Inflammatory macrophage (primary cell): ENCODE measurements at regions not wholly inside any gene's neighbourhood (a gene's known extent, or its start where the extent isn't known, plus 50 kb on each side); places are given as distances from the start of the nearest gene placed in this dataset.

Experiments used
- DNase-seq, 2 donors: peaks; one replicate each; pipeline ENCODE4 v3.0.0-alpha.2; 2020 to 2022

DNA sequence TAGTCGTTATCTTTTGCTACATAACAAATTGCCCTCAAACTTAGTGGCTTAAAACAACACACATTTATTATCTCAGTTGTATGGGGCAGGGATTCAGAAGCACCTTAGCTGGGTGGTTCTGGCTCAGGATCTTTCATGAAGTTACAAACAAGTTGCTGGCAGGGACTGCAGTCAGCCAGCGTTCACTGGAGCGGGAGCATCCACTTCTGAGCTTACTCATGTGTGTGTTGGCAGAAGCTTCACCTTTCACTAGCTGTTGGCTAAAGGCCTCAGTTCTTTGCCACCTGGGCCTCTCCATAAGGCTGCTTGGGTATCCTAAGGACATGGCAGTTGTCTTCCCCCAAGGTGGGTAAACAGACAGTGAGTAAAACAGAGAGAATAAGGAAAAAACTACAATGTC lies 365.7 kb downstream of the RPS29 start:
- no peak for DNase-seq

DNA sequence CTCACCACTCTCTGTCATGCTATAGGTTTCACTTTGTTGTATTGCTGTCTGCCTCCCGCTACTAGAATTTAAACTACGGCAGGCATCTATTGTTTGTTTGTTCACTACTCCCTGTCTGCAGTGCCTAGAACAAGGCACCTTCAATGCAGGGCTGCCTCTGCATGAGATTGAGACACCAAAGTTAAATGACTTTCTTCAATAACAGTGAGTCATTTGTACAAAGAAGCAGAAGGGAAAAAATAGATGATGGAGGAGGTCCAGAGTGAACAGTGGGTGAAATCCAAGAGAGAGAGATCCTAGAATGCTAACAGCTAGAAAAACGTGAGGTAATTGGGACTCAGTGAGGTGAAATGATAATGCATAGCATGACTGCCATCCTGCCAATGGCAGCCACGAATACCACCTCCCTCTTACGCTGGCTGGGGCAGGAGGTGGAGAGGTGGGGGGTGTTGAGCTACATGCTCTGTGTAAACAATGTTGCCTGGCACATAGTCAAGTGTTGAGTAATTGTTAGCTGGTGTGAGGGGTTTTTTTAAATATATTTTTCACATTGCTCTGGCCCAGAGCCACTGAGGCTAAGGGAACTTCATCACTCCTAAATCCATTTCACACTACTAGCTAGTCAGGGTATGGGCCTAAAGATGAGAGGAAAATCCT lies 367.6 kb downstream of the RPS29 start:
- no peak for DNase-seq

DNA sequence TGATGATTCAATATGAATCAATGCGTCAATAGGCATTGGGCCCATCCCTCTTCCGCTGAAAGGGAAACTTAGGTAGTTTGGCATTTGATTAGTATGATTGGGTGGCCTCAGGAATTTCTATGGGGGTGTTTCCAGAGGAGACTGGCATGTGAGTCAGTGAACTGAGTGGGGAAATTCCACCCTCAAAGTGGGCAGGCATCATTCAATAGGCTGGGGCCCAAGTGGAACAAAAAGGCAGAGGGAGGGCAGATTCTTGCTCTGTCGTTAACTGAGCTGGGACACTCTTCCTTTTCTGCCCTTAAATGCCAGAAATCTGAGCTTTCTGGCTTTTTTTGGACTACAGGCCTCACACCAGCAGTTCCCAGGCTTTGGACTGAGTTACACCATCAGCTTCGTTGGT lies 373.5 kb downstream of the RPS29 start:
- no peak for DNase-seq

DNA sequence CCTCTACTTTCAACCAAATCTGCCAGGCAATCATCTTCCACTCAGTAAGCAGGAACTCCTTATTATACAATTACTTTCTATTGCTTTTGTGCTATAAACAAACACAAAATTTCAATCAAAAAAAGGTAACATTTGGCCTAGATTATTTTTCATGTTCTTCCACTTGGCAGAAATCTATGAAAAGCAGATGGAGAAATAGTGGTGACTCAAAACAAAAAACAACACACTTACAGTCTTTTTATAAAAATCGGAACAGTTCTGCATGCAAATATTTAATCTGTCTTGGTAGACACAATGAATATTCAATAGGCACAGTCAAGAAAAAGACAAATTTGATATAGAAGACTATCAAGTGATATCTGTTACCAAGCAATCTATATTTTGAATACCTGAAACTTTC lies 376.8 kb downstream of the RPS29 start:
- DNase-seq, result no peak

DNA sequence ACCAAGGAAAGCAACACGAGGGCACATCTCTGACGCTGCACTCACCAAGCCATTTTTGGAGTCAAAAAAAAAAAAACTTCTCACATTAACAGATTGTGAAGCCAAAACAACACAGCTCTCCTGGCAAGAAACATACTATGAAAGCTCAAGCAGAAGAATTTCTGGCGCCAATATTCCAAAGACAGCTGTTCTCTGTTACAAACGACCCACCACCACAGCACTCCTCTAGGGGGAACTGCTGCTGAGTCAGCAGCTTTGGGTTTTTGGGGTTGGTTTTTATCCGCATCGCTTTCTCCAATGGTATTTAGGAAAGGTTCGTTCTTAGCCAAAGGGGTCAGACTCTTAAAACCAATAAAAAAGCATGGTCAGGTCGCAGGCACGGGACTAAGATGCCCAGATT lies 379.4 kb downstream of the RPS29 start:
- no peak for DNase-seq

DNA sequence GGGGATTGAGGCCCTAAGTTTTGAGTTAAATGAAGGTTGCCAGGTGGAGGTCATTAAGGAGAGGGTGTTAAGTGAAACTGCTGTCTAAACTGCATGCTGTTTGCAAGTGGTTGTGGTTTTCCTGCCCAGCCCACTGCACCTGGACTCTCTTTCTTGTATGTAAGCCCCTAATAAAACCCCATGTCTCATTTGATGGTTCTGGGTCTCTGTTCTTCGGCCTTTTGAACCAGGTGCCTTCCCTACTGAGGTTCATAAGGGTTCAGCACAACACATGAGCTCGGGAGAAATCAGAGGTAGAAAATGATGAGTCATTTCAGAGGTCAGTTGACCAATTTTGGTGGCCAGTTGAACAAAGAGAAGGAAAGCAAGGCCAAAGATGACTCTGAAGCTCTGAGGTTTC lies 382.5 kb downstream of the RPS29 start:
- DNase-seq, result no peak

DNA sequence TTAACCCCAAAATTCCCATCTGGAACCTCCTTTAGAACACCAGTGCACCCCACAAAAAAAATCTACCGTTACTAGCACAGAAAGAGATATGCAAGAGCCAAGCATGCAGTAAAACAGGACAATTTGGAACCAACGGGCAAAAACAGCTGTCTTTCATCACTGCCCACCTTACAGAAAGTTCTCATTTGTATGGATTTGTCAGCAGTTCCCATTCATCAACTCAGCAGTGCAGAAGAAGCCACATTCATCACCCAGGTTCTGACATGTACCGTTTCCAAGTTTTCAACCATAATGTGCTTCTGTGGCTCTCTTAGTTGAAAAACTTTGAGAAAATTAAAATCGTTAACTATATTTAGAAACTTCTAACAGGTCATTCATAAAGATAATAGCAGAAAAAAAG lies 387.0 kb downstream of the RPS29 start:
- DNase-seq, result no peak

DNA sequence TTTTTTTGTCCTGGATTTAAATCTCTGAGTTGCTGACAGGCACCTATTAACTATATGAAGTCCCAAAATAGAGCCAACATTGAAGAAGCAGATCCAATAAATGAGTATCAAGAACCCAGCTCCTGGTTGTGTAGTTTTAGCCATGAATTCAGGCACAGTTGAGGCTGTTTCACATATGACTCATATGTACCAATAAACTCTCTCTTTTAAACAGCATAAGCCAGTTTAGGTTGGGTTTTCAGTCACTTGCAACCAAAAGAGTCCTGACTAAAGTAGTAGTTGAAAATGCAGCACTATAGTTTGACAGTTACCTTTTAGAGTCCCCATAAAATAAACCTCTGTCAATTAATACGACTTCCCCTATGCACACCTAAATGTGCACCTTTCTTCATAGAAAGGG lies 389.9 kb downstream of the RPS29 start:
- no peak for DNase-seq

DNA sequence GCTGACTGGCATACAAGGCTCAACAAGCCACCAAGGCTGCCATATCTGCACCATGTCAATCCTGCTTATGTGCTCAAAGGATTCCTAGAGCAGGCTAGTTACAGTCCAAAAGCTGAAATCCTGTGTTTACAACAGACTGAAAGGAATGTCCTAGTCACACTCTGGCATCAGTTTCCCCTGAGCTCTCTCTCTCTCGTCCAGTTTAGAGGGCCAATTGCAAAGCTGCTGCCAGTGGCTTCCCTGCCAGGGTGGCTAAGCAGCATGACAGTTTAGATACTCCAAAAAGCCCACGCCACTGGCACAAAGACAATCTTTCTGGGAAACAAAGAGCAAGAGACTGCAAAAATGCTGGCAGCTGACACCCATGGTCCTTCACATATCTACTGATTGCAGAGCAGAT lies 392.1 kb downstream of the RPS29 start:
- DNase-seq, result no peak

DNA sequence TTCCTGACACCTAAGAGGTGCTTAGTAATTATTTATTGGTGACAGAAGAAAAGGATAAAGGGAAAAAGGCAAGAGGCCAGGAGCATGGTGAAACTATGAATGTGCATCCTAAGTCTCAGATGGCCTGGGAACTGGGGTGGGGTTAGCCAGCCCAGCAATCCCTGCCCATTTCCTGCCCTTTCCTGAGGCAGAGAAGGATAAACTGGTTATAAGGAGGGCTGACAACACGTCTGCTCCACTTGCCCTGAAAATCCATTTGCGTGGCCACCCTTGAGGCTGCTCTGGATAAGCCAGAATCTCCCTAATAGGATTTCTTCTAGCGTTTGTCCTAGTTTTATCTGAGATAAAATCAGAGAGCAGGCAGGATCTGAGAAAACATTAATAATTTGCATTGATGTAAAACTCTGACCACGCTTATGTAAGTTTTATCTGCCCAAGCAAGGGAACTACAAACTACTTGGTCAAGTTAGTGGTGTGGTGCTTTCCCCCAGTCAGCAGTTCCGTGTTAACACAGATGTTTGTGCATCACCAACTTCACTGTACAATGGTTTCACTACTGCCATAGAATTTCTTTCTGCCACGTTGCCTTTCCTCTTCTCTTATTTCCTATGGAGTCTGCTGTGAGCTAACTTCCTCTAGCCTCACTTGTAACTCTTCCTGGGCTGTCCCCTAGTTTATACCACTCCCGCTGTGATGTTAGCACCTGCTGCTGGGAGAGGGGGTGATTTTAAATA lies 392.7 kb downstream of the RPS29 start:
- no peak for DNase-seq

DNA sequence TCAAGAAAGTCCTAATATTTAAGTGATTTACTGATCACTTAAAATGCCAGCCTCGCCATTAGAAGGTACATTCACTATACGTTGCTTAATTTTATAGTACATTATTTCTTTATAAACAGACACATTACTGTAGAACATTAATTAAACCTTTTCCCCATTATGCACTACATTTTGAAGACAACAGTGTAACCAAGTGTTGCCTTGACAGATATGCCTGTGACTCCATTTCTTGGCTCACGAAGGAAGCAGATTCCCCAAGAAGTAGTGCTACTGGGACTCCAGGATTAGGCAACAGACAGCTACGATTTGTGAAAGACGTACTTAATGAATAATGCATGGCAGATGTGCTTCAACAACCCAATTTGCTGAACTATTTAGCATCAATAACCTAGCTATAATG lies 394.8 kb downstream of the RPS29 start:
- DNase-seq, result no peak

DNA sequence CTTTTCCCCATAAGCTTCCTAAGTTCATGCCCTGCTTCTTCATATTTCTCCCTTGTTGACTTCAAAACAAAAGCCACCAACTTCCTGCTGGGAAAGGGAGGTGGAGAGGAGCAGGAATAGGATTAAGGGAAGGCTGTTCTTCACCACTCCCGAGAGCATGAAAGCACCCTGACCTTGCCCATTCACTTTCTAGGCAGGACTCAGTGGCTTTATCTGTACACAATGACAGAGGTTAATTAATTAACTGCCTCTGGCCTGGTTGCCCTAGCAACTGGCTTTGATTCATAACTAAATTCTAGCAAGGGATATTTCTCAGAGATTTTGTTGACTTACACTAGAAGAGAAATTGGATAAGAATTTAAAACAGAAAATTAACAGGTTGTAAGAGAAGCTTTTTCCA lies 396.8 kb downstream of the RPS29 start:
- DNase-seq, result no peak

DNA sequence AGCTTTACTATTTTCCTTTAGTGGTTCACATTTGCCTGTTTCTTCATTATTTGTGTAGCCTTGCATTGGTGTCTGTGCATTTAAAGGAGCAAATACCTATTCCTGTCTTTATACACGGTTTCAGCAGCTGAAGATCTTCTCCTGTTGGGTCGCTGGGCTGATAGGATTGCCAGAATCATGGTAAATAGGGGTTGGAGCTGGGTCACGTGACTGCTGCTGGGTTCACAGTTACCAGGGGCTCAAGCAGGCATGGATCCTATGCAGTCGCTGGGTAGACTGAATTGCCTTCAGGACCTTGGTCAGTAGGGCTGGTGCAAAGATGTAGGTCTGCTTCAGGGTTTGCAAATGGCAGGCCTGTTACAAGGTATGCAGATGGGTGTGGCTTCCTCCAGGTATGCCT lies 398.4 kb downstream of the RPS29 start:
- DNase-seq, result no peak

DNA sequence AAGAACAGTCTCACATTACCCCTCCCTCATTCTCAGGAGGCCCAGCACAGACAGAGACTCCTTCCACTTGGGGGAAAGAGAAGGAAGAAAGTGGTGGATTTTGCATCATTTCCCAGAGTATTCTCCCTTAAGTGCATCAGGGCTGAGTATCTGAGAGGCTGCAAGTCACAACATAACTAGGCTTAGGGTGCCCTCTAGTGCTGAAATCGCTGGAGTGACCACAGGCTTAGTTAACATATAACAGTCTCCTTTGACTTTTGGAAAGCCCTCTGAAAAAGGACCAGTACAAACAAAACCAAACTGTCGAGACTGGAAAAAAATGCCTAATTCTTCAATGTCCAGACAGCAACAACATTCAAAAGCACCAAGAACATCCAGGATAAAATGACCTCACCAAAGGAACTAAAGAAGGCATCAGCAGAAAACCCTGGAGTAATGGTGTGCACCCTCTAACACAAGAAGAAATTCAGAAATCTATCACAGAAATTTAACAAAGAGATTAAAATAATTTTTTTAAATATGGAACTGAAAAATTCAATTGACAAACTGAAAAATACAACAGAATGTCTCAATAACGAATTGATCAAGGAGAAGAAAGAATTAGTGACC lies 412.3 kb downstream of the RPS29 start:
- DNase-seq, result peak; percentile 63 to 68

DNA sequence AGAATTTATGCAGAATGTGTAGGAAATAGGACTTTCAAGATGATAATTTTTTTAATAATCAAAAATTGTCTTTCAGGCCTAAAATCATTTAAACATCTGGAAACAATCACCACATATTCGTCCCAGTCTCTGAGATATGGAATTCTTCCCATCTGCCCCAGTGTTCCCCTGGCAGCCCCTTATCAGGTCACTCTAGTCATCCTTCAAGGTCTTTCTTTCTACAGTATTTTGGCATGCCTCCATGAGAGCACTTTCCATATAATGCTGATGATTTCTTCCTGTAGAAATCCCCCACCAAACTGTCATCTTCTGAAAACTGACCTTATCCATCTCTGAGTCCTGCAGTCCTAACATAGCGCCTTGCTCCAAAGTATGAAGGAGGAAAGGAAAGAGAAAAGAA lies 422.1 kb downstream of the RPS29 start:
- DNase-seq, result no peak

DNA sequence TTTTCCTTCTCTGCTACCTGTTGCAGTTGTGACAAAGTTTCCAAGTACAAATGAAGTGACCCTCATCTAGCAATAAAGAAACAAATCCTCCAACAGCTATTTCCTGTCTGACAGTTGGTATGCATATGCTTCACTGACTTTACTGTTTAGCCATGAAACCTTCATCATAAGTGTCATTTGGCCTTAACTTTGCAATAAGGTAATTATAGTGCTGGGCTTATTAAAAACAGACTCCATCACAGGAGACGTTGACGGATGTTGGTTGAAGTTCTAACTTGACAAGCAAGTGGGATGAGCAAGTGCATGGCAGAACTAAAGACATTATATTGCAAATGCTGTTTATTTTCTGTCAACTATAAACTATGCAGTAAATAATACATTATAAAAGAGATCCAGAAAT lies 425.2 kb downstream of the RPS29 start:
- DNase-seq, result no peak

DNA sequence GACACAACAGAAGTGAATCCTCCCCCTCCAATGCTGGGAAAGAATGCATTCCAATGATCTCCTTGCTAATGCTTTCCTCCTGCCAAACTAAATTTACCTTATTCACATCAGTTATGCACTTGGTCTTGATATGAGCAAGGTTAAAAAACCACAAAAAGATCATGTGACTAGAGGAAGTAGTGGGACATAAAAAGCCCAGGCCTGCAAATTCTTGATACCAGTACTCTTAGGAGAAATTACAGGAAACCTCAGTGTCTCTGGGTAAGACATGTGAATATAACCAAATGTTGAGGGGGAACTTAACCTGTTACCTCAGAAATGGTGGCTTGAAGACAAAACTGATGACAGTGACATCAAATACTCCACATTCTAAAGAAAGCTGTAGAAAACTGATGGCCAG lies 427.1 kb downstream of the RPS29 start:
- no peak for DNase-seq

DNA sequence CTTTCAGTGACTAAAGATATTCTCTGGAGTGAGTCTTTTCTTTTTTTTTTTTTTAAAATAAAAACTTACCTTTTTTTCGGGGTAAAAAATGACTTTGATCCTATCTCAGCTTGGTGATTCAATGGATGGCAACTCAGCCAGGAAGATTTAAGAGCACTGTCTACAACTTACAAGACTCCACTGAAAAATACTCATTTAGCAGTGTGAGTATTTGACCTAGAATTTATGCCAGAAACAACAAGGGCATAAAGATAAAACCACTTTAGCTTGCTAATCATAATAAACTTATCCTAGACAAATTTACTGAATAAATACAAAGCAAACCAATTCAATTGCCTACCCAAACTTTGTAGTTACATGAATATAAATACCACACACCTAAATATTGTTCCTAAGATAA lies 446.6 kb downstream of the RPS29 start:
- no peak for DNase-seq

DNA sequence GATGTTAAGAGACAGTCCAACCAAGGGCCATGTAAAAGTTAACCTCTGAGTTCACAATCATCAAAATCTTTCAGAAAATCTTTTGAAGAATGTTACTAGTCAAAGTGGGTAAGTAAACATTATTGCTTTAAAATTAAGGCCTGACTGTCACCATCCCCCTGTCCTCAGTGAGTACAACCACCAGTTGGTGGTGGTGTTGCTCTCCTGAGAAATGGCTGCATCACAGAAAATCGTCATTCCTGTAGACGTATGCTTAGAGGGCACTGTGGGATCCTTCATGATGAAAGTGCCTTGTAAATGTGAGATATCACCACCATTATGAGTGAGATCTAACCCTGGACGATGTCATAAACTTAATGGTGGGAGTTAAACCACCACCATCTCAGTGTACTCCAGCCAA lies 451.2 kb downstream of the RPS29 start:
- no peak for DNase-seq

DNA sequence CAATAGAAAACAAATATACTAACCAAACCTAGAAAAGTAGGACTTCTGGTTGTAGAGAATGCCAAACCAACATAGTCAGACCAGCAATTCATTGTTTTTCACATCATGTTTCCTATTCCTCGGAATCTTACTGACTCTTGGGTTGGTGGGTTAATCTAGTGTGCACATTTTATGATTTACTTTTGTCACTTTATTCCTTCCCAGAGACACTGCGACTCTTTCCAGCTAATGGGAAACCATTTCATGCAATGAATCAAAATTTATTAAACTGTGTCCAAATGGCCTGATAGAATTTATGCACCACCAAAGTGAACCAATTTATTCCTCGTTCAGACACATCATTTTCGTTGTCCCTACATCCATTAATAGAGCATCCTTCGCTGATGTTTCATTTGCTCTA lies 464.9 kb downstream of the RPS29 start:
- no peak for DNase-seq

DNA sequence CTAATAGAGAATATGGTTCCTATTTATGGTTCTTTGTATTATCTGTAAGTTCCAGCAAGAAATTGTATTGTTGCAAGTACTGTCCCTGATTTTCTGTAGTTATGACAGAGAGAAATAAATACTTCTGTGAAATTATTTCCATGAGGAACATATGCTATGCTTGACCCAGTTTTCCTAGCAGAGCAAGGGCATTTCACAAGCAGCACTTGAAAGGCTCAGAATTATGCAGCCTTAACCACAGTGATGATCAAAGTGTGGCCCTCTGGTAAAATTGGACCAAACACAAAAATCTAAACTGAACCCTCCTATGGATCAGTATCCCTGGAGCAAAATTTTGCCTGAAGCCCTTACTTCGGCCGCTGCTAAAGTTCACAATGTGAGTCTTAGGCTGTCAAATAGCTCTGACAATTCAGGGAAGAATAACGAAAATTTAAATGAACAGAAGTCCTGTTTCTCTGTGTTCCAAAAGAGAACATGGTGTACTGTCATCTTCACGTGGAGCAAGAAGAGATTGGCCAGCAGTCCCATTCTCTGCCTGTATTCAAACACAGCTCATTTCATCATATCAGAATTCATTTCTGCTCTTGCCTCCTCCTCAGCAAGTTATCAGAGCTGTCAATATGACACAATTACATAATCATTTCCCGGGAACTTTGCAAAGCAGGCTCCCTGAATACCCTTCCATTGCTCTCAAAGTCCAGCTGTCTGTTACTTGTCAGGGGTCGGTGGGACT lies 471.9 kb downstream of the RPS29 start:
- DNase-seq, result no peak

DNA sequence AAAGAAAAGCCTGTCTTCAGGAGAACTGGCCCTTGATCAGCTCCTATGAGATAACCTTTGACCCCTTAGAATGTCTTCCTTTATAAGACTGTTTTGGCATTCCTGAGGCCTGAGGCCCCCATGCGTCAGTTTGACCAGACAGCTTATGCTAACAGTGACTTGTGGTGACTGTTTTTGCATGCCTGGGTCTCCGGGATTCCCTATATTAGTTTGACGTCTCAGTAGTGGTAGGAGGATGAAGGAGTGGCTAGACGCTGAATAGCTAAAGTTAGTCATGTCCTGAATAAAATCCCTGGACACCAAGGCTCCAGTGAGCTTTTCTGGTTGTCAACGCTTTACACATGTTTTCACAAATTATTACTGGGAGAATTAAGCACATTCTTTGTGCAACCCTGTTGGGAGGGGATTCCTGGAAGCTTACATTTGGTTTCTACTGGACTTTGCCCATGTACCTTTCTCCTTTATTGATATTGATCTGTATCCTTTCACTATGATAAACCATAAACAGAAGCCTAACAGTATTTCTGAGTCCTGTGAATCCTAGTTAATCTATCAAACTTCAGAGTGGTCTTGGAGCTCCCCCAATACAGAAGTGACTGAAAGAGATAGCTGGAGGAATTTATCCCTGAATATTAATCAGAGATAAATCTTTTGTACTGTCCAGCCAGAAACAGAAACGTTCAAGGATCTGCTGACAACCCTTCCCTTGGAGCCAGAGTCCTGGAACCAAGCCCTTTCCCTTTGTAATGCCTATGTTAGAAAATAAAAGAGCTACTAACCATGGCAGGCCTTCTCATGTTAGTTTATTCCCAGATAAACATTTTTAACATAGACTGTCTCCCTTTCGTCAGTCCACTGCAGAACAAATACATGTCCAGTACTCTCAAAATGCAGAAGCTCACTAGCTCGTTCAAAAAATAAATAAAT lies 479.2 kb downstream of the RPS29 start:
- DNase-seq, result no peak

DNA sequence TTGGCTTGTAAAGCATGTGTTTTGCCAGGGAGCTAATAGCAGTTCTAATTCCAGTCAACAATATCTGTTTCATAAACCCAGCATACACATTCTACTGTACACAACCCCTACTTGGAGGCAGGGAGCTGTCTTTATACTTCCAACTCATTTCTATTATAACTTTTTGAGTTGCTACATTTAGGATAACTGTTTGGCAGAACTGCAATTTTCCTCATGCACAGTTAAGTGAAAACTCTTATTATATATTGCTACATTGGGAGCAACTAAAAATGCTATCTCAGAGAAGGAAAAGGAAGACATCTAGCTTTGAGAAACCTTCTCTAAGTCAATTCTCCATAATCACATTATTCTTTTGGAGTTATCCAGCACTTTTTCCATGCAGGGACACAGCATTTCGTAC lies 480.2 kb downstream of the RPS29 start:
- DNase-seq, result no peak
